Activated CD4-positive, alpha-beta T cell treated with anti-CD3 and anti-CD28 coated beads for 1 hour (primary cell): ENCODE measurements at regions not wholly inside any gene's neighbourhood (a gene's known extent, or its start where the extent isn't known, plus 50 kb on each side); places are given as distances from the start of the nearest gene placed in this dataset.
"Not testable (repeated sequence)": the region's sequence is repeated elsewhere in the genome, so short reads cannot be mapped to it uniquely, and the experiment has no call there.

Experiments used
- DNase-seq: peaks from one replicate; pipeline ENCODE4 v3.0.0-alpha.2; 2020

GRCh38 chr6:137305691-137306090 lies 86.5 kb upstream of the IFNGR1 start:
- no peak for DNase-seq

- DNase-seq = no peak
These were observed 85.0 kb upstream of the IFNGR1 start for GRCh38 chr6:137304020-137304780.

GRCh38 chr6:137303441-137303840 lies 84.3 kb upstream of the IFNGR1 start:
- no peak for DNase-seq

GRCh38 chr6:137299681-137300080 lies 80.5 kb upstream of the IFNGR1 start:
- DNase-seq = no peak

GRCh38 chr6:137297887-137298286 lies 78.7 kb upstream of the IFNGR1 start:
- DNase-seq = no peak

- not testable (repeated sequence) for DNase-seq
These were observed 73.1 kb upstream of the IFNGR1 start for GRCh38 chr6:137292326-137292725.

- no peak for DNase-seq
These were observed 72.3 kb upstream of the IFNGR1 start for GRCh38 chr6:137291441-137291840.

- DNase-seq = no peak
These were observed 71.5 kb upstream of the IFNGR1 start for GRCh38 chr6:137290601-137291261.

- DNase-seq = no peak
These were observed 67.7 kb upstream of the IFNGR1 start for GRCh38 chr6:137286916-137287315.

GRCh38 chr6:137286368-137286767 lies 67.2 kb upstream of the IFNGR1 start:
- DNase-seq = no peak

- DNase-seq = no peak
These were observed 65.6 kb upstream of the IFNGR1 start for GRCh38 chr6:137284811-137285110.

- DNase-seq = no peak
These were observed 65.0 kb upstream of the IFNGR1 start for GRCh38 chr6:137283940-137284810.

GRCh38 chr6:137283080-137283479 lies 63.9 kb upstream of the IFNGR1 start:
- DNase-seq = no peak

- no peak for DNase-seq
These were observed 63.1 kb upstream of the IFNGR1 start for GRCh38 chr6:137282254-137282653.

- not testable (repeated sequence) for DNase-seq
These were observed 60.1 kb upstream of the IFNGR1 start for GRCh38 chr6:137279279-137279678.

- no peak for DNase-seq
These were observed 58.9 kb upstream of the IFNGR1 start for GRCh38 chr6:137277971-137278637.

- no peak for DNase-seq
These were observed 53.2 kb upstream of the IFNGR1 start for GRCh38 chr6:137272403-137272802.

- DNase-seq = no peak
These were observed 52.3 kb upstream of the IFNGR1 start for GRCh38 chr6:137271245-137272183.

- no peak for DNase-seq
These were observed 50.6 kb upstream of the IFNGR1 start for GRCh38 chr6:137269803-137270202.

GRCh38 chr6:137269347-137269746 lies 50.2 kb upstream of the IFNGR1 start:
- no peak for DNase-seq
